H9 (cell line): ENCODE measurements at regions not wholly inside any gene's neighbourhood (a gene's known extent, or its start where the extent isn't known, plus 50 kb on each side); places are given as distances from the start of the nearest gene placed in this dataset.

Experiments
- DNase-seq: peaks from one replicate; pipeline ENCODE4 v3.0.0-alpha.2; 2017
- H2AFZ ChIP-seq: one replicate; pipeline ENCODE4 v1.6.1; 2013; ENCODE audit warnings: mild to moderate bottlenecking, low read length, control low read depth, moderate library complexity
- H2AK5ac ChIP-seq: 2 replicates; pipeline ENCODE4 v1.6.1; 2013; ENCODE audit warnings: low read length, control low read depth, mixed read lengths; ENCODE audit not compliant: insufficient read length
- H2BK120ac ChIP-seq: one replicate; pipeline ENCODE4 v1.6.1; 2013; ENCODE audit warnings: low read depth, mild to moderate bottlenecking, low read length, control low read depth, inconsistent platforms; ENCODE audit not compliant: poor library complexity, severe bottlenecking
- H2BK12ac ChIP-seq: 2 replicates; pipeline ENCODE4 v1.6.1; 2013; ENCODE audit warnings: low read length, control low read depth, mixed read lengths, low read depth; ENCODE audit not compliant: insufficient read length
- H2BK15ac ChIP-seq: 2 replicates; pipeline ENCODE4 v1.6.1; 2013; ENCODE audit warnings: low read depth, low read length, control low read depth
- H2BK20ac ChIP-seq: one replicate; pipeline ENCODE4 v1.6.1; 2013; ENCODE audit warnings: low read depth, mild to moderate bottlenecking, low read length, control low read depth, inconsistent platforms; ENCODE audit not compliant: poor library complexity, severe bottlenecking
- H2BK5ac ChIP-seq: 2 replicates; pipeline ENCODE4 v1.6.1; 2013; ENCODE audit warnings: low read length, control low read depth, mixed read lengths; ENCODE audit not compliant: insufficient read length
- H3K14ac ChIP-seq: 2 replicates; pipeline ENCODE4 v1.6.1; 2013; ENCODE audit warnings: low read length, control low read depth; ENCODE audit not compliant: insufficient read depth
- H3K18ac ChIP-seq: 2 replicates; pipeline ENCODE4 v1.6.1; 2013; ENCODE audit warnings: low read depth, mild to moderate bottlenecking, mixed read lengths, low read length, control low read depth; ENCODE audit not compliant: insufficient read length
- H3K23ac ChIP-seq: 2 replicates; pipeline ENCODE4 v1.6.1; 2013; ENCODE audit warnings: low read length, control low read depth, mixed read lengths, low read depth; ENCODE audit not compliant: insufficient read length
- H3K23me2 ChIP-seq: 2 replicates; pipeline ENCODE4 v1.6.1; 2013; ENCODE audit warnings: low read depth, mild to moderate bottlenecking, mixed read lengths, low read length, control low read depth; ENCODE audit not compliant: insufficient read length, poor library complexity, severe bottlenecking
- H3K27ac ChIP-seq: 2 replicates; pipeline ENCODE4 v1.5.1; 2013; ENCODE audit warnings: low read length, control low read depth, mixed read lengths, low read depth; ENCODE audit not compliant: insufficient read length
- H3K27me3 ChIP-seq: 2 replicates; pipeline ENCODE4 v1.6.1; 2013; ENCODE audit warnings: low read length, control low read depth, inconsistent platforms; ENCODE audit not compliant: insufficient read depth
- H3K4ac ChIP-seq: 2 replicates; pipeline ENCODE4 v1.6.1; 2013; ENCODE audit warnings: low read depth, mild to moderate bottlenecking, control low read depth, inconsistent platforms, low read length, moderate library complexity
- H3K4me1 ChIP-seq: 2 replicates; pipeline ENCODE4 v1.6.1; 2013; ENCODE audit warnings: low read length, control low read depth, inconsistent platforms; ENCODE audit not compliant: insufficient read depth
- H3K4me2 ChIP-seq: 2 replicates; pipeline ENCODE4 v1.6.1; 2013; ENCODE audit warnings: low read length, control low read depth, mixed read lengths; ENCODE audit not compliant: insufficient read length, insufficient read depth
- H3K56ac ChIP-seq: 2 replicates; pipeline ENCODE4 v1.6.1; 2013; ENCODE audit warnings: low read depth, mild to moderate bottlenecking, mixed read lengths, low read length, control low read depth; ENCODE audit not compliant: insufficient read length
- H3K79me1 ChIP-seq: 2 replicates; pipeline ENCODE4 v1.6.1; 2013; ENCODE audit warnings: low read depth, mild to moderate bottlenecking, moderate library complexity, low read length, control low read depth, inconsistent platforms; ENCODE audit not compliant: insufficient read depth, poor library complexity, severe bottlenecking
- H3K79me2 ChIP-seq: 2 replicates; pipeline ENCODE4 v1.6.1; 2013; ENCODE audit warnings: low read length, control low read depth, inconsistent platforms; ENCODE audit not compliant: insufficient read depth
- H3K9ac ChIP-seq: 2 replicates; pipeline ENCODE4 v1.6.1; 2013; ENCODE audit warnings: low read length, control low read depth, mixed read lengths; ENCODE audit not compliant: insufficient read length; ENCODE audit errors: extremely low read depth
- H3K9me3 ChIP-seq: one replicate; pipeline ENCODE4 v1.6.1; 2013; ENCODE audit warnings: low read depth, low read length, inconsistent platforms; ENCODE audit not compliant: control insufficient read depth
- H3T11ph ChIP-seq: one replicate; pipeline ENCODE4 v1.6.1; 2013; ENCODE audit warnings: mild to moderate bottlenecking, low read length, control low read depth, inconsistent platforms
- H4K20me1 ChIP-seq: one replicate; pipeline ENCODE4 v1.6.1; 2013; ENCODE audit not compliant: control insufficient read depth, insufficient read length, insufficient read depth
- H4K5ac ChIP-seq: 2 replicates; pipeline ENCODE4 v1.6.1; 2013; ENCODE audit warnings: low read depth, mild to moderate bottlenecking, mixed read lengths, low read length, control low read depth; ENCODE audit not compliant: insufficient read length
- H4K8ac ChIP-seq: replicated peaks from 2 replicates; pipeline ENCODE4 v1.6.1; 2013; ENCODE audit warnings: low read length, control low read depth, mixed read lengths, low read depth; ENCODE audit not compliant: insufficient read length
- H4K91ac ChIP-seq: 2 replicates; pipeline ENCODE4 v1.6.1; 2013; ENCODE audit warnings: low read depth, mild to moderate bottlenecking, moderate library complexity, mixed read lengths, low read length, control low read depth; ENCODE audit not compliant: insufficient read length
- H3K27ac Mint-ChIP-seq, 3 experiments: 2 replicates in 2 of 3; 3 replicates in 1 of 3; pipeline ENCODE4 v1.8.0; 2020 to 2021; ENCODE audit warnings: mixed read lengths in 3 of 3, mild to moderate bottlenecking in 1 of 3, moderate library complexity in 1 of 3
- H3K27me3 Mint-ChIP-seq: 2 replicates; pipeline ENCODE4 v1.8.0; 2021; ENCODE audit warnings: low read depth, mild to moderate bottlenecking, moderate library complexity, mixed read lengths
- H3K36me3 Mint-ChIP-seq, 3 experiments: 2 replicates in 2 of 3; 3 replicates in 1 of 3; pipeline ENCODE4 v1.8.0; 2020 to 2021; ENCODE audit warnings: low read depth in 3 of 3, mixed read lengths in 3 of 3; ENCODE audit not compliant: insufficient read depth in 1 of 3
- H3K4me1 Mint-ChIP-seq, 2 experiments: 2 replicates each; pipeline ENCODE4 v1.8.0; 2020; ENCODE audit warnings: mixed read lengths in 2 of 2
- H3K4me3 Mint-ChIP-seq, 2 experiments: 2 replicates in 1 of 2; 3 replicates in 1 of 2; pipeline ENCODE4 v1.8.0; 2020 to 2021; ENCODE audit warnings: mild to moderate bottlenecking in 2 of 2, mixed read lengths in 2 of 2, moderate library complexity in 1 of 2
- H3K9me3 Mint-ChIP-seq, 2 experiments: 2 replicates in 1 of 2; 3 replicates in 1 of 2; pipeline ENCODE4 v1.8.0; 2020; ENCODE audit warnings: mild to moderate bottlenecking in 2 of 2, mixed read lengths in 2 of 2, moderate library complexity in 1 of 2
- CTCF ChIP-seq: fragments of 200-600 bp; sonication (generic); conservative IDR thresholded peaks from 3 replicates; pipeline ENCODE4 v1.8.0; 2021; ENCODE audit warnings: antibody characterized with exemption, mild to moderate bottlenecking
- WGBS: extraction: QIAGEN DNeasy Blood & Tissue Kit; methylation state at CpG from one replicate; pipeline ENCODE4 v1.1.7; 2013; ENCODE audit warnings: missing lambda C conversion rate, low lambda C conversion rate, mixed read lengths; ENCODE audit not compliant: insufficient read length; ENCODE audit errors: extremely low coverage; 5-methylcytosine and 5-hydroxymethylcytosine counted together

GRCh38 chr3:130242850-130243569 lies 102.5 kb upstream of the COL6A5 start:
- peak; percentile 26; the same call in 2 of the 3 replicates for TF ChIP-seq CTCF
- H3K23me2 ChIP-seq = no peaks in the 10 kb centered on the region
- H3K9ac ChIP-seq = no peak overlapping the region
- no CpG with 5 or more reads among the region's 3 CpGs for WGBS
- H4K20me1 ChIP-seq = no peaks in the 10 kb centered on the region
- H2AK5ac ChIP-seq = no peak overlapping the region
- no peak overlapping the region for H3K14ac ChIP-seq
- no peak overlapping the region for H2AFZ ChIP-seq
- no peak overlapping the region for H4K91ac ChIP-seq
- H3K79me2 ChIP-seq = no peaks in the 10 kb centered on the region
- no peak overlapping the region for H4K5ac ChIP-seq
- H3K4ac ChIP-seq = no peak overlapping the region
- H3K4me3 Mint-ChIP-seq = no peak overlapping the region
- H2BK15ac ChIP-seq = no peak overlapping the region
- no peak overlapping the region for H3K23ac ChIP-seq
- no peaks in the 10 kb centered on the region for H3K9me3 Mint-ChIP-seq
- no peaks in the 10 kb centered on the region for H3K79me1 ChIP-seq
- H3K18ac ChIP-seq = no peak overlapping the region
- H3K27me3 ChIP-seq = no peaks in the 10 kb centered on the region
- H3K4me1 ChIP-seq = no peaks in the 10 kb centered on the region
- no peak overlapping the region for H3K56ac ChIP-seq
- H4K8ac ChIP-seq = no peak overlapping the region
- no peaks in the 10 kb centered on the region for H3K27me3 Mint-ChIP-seq
- no peak overlapping the region for H3K27ac Mint-ChIP-seq
- H3T11ph ChIP-seq = no peak overlapping the region
- H2BK5ac ChIP-seq = no peak overlapping the region
- no peak for DNase-seq
- H3K4me2 ChIP-seq = no peak overlapping the region
- H3K9me3 ChIP-seq = no peaks in the 10 kb centered on the region
- no peak overlapping the region for H2BK20ac ChIP-seq
- no peaks in the 10 kb centered on the region for H3K4me1 Mint-ChIP-seq
- no peak overlapping the region for H2BK120ac ChIP-seq
- H3K27ac ChIP-seq = no peak overlapping the region
- H3K36me3 Mint-ChIP-seq = no peaks in the 10 kb centered on the region
- no peak overlapping the region for H2BK12ac ChIP-seq
